ENCODE measurements at regions not wholly inside any gene's neighbourhood (a gene's known extent, or its start where the extent isn't known, plus 50 kb on each side); places are given as distances from the start of the nearest gene placed in this dataset.

DNA sequence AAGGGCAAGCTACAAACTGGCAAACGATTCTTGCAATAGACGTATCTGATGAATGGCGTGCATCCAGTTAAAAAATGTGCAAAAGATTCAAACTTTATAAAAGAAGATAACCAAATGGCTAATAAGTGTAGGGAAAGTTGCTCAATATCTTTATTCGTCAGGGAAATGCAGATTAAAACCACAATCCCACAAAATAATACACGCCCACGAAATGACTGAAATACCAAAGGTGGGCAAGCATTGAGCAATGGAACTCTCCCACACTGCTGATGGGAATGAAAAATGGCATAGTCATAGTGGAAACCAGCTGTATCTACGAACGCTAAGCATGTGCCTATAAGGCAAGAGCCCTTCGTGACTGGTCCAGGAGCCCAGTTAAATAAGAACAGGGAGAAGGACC lies 168.6 kb upstream of the SIX2 start:
- TF ChIP-seq, protein P1, sequence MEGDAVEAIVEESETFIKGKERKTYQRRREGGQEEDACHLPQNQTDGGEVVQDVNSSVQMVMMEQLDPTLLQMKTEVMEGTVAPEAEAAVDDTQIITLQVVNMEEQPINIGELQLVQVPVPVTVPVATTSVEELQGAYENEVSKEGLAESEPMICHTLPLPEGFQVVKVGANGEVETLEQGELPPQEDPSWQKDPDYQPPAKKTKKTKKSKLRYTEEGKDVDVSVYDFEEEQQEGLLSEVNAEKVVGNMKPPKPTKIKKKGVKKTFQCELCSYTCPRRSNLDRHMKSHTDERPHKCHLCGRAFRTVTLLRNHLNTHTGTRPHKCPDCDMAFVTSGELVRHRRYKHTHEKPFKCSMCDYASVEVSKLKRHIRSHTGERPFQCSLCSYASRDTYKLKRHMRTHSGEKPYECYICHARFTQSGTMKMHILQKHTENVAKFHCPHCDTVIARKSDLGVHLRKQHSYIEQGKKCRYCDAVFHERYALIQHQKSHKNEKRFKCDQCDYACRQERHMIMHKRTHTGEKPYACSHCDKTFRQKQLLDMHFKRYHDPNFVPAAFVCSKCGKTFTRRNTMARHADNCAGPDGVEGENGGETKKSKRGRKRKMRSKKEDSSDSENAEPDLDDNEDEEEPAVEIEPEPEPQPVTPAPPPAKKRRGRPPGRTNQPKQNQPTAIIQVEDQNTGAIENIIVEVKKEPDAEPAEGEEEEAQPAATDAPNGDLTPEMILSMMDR (IDR thresholded peaks at IDR 0.05), result no peak
- TF ChIP-seq POLR2A (IDR thresholded peaks at IDR 0.05), result no peak

Data from testis (tissue), 2 donors.